ENCODE measurements at regions not wholly inside any gene's neighbourhood (a gene's known extent, or its start where the extent isn't known, plus 50 kb on each side); places are given as distances from the start of the nearest gene placed in this dataset.
"Not testable (repeated sequence)": the region's sequence is repeated elsewhere in the genome, so short reads cannot be mapped to it uniquely, and the experiment has no call there.

DNA sequence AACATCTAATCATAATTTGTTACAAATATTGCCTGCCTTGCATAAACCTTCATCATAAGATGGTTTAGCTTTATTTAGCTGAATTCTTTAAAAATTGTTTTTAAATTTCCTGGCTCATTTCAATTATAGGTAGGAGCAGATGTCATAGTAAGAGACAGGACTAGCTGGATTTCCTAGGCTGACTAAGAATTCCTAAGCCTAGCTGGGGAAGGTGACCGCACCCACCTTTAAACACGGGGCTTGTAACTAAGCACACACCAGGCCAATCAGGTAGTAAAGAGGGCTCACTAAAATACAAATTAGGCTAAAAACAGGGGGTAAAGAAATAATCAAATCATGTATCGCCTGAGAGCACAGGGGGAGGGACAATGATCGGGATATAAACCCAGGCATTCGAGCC lies 96.6 kb upstream of the PRDM9 start:
- TF ChIP-seq, protein P1, sequence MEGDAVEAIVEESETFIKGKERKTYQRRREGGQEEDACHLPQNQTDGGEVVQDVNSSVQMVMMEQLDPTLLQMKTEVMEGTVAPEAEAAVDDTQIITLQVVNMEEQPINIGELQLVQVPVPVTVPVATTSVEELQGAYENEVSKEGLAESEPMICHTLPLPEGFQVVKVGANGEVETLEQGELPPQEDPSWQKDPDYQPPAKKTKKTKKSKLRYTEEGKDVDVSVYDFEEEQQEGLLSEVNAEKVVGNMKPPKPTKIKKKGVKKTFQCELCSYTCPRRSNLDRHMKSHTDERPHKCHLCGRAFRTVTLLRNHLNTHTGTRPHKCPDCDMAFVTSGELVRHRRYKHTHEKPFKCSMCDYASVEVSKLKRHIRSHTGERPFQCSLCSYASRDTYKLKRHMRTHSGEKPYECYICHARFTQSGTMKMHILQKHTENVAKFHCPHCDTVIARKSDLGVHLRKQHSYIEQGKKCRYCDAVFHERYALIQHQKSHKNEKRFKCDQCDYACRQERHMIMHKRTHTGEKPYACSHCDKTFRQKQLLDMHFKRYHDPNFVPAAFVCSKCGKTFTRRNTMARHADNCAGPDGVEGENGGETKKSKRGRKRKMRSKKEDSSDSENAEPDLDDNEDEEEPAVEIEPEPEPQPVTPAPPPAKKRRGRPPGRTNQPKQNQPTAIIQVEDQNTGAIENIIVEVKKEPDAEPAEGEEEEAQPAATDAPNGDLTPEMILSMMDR (IDR thresholded peaks at IDR 0.05; ENCODE audit: low read length), result not testable (repeated sequence)
- not testable (repeated sequence) for TF ChIP-seq EZH2 (IDR thresholded peaks at IDR 0.05; ENCODE audit: borderline replicate concordance, low read length)
